Loucy (cell line): ENCODE measurements at regions not wholly inside any gene's neighbourhood (a gene's known extent, or its start where the extent isn't known, plus 50 kb on each side); places are given as distances from the start of the nearest gene placed in this dataset.

Experiments used
- H2AFZ ChIP-seq: fragments of 200-600 bp; sonication (generic); 2 replicates; pipeline ENCODE4 v1.6.0; 2016; ENCODE audit warnings: antibody characterized with exemption, mild to moderate bottlenecking, low read length, moderate library complexity
- H3F3A ChIP-seq: fragments of 200-600 bp; 2 replicates; pipeline ENCODE4 v1.6.0; 2016; ENCODE audit warnings: antibody characterized with exemption, low read depth, mild to moderate bottlenecking
- H3K27me3 ChIP-seq: fragments of 200-600 bp; sonication (generic); 2 replicates; pipeline ENCODE4 v1.6.1; 2014; ENCODE audit warnings: low read length, mild to moderate bottlenecking; ENCODE audit not compliant: insufficient read depth, poor library complexity, severe bottlenecking
- H3K36me3 ChIP-seq: fragments of 200-600 bp; sonication (generic); 2 replicates; pipeline ENCODE4 v1.6.1; 2016; ENCODE audit warnings: low read length; ENCODE audit not compliant: insufficient read depth
- H3K4me1 ChIP-seq: fragments of 200-600 bp; sonication (generic); 2 replicates; pipeline ENCODE4 v1.5.1; 2014; ENCODE audit warnings: low read length, mild to moderate bottlenecking; ENCODE audit not compliant: insufficient read depth, poor library complexity, severe bottlenecking
- H3K4me2 ChIP-seq: fragments of 200-600 bp; sonication (generic); 2 replicates; pipeline ENCODE4 v1.6.0; 2014; ENCODE audit warnings: antibody characterized with exemption, low read length, low read depth, mild to moderate bottlenecking; ENCODE audit not compliant: poor library complexity, severe bottlenecking
- H3K4me3 ChIP-seq: fragments of 200-600 bp; sonication (generic); 2 replicates; pipeline ENCODE4 v1.5.1; 2014; ENCODE audit warnings: low read length, mild to moderate bottlenecking, mixed read lengths; ENCODE audit not compliant: poor library complexity, severe bottlenecking
- H3K79me2 ChIP-seq: fragments of 200-600 bp; sonication (generic); 2 replicates; pipeline ENCODE4 v1.6.1; 2014; ENCODE audit warnings: low read length; ENCODE audit not compliant: insufficient read depth
- H3K9ac ChIP-seq: fragments of 200-600 bp; sonication (generic); 2 replicates; pipeline ENCODE4 v1.6.0; 2014; ENCODE audit warnings: mild to moderate bottlenecking, low read depth, low read length, moderate library complexity; ENCODE audit not compliant: poor library complexity, severe bottlenecking
- H3K9me2 ChIP-seq: fragments of 200-600 bp; sonication (generic); replicated peaks from 2 replicates; pipeline ENCODE4 v1.6.1; 2016; ENCODE audit warnings: low read depth, low read length, mixed read lengths
- H3K9me3 ChIP-seq: fragments of 200-600 bp; sonication (generic); 2 replicates; pipeline ENCODE4 v1.6.1; 2014; ENCODE audit warnings: mild to moderate bottlenecking, antibody characterized with exemption, low read length, low read depth; ENCODE audit not compliant: insufficient read depth
- H4K20me1 ChIP-seq: fragments of 200-600 bp; sonication (generic); 2 replicates; pipeline ENCODE4 v1.6.0; 2014; ENCODE audit warnings: antibody characterized with exemption, low read length, mild to moderate bottlenecking; ENCODE audit not compliant: insufficient read depth, poor library complexity, severe bottlenecking
- EZH2phosphoT487 ChIP-seq: fragments of 200-600 bp; IDR thresholded peaks from 2 replicates; pipeline ENCODE4 v1.6.1; 2018; ENCODE audit warnings: antibody characterized with exemption, mild to moderate bottlenecking, moderate library complexity, borderline replicate concordance
- TF ChIP-seq, protein P1 (sequence below): fragments of 200-600 bp; sonication (generic); conservative IDR thresholded peaks from 2 replicates; pipeline ENCODE4 v1.5.1; 2014; ENCODE audit warnings: mild to moderate bottlenecking, antibody characterized with exemption, low read length

DNA sequence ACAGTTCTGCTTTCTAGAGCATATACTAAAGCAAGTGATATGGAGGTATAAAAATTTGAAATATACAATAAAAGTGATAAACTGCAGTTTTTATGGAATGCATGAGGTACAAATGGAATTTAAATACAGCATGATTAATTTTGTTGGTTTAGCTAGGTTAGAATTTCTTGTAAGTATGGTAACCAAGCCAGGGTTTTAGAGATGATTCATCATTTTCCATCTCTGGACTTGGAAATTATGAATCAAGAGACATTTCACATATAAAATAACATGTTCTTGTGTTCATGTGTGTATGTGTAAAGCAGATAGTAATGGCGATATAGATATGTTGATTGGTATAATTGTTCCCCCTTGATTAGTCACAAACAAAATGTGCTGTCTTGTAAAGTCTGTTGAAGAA, 1219.8 kb downstream of the CDH8 start:
- no peak overlapping the region for H2AFZ ChIP-seq
- H3K4me2 ChIP-seq, result no peak overlapping the region
- no peaks in the 10 kb centered on the region for H3F3A ChIP-seq
- H3K4me3 ChIP-seq, result no peak overlapping the region
- no peaks in the 10 kb centered on the region for H3K36me3 ChIP-seq
- no peaks in the 10 kb centered on the region for H3K4me1 ChIP-seq
- H3K9ac ChIP-seq, result no peak overlapping the region
- no peaks in the 10 kb centered on the region for H3K79me2 ChIP-seq
- H3K27me3 ChIP-seq, result no peaks in the 10 kb centered on the region
- TF ChIP-seq, protein P1, sequence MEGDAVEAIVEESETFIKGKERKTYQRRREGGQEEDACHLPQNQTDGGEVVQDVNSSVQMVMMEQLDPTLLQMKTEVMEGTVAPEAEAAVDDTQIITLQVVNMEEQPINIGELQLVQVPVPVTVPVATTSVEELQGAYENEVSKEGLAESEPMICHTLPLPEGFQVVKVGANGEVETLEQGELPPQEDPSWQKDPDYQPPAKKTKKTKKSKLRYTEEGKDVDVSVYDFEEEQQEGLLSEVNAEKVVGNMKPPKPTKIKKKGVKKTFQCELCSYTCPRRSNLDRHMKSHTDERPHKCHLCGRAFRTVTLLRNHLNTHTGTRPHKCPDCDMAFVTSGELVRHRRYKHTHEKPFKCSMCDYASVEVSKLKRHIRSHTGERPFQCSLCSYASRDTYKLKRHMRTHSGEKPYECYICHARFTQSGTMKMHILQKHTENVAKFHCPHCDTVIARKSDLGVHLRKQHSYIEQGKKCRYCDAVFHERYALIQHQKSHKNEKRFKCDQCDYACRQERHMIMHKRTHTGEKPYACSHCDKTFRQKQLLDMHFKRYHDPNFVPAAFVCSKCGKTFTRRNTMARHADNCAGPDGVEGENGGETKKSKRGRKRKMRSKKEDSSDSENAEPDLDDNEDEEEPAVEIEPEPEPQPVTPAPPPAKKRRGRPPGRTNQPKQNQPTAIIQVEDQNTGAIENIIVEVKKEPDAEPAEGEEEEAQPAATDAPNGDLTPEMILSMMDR, result no peak
- no peak for TF ChIP-seq EZH2phosphoT487
- no peaks in the 10 kb centered on the region for H3K9me2 ChIP-seq
- no peaks in the 10 kb centered on the region for H4K20me1 ChIP-seq
- no peaks in the 10 kb centered on the region; the same call in 1 of the 2 replicates for H3K9me3 ChIP-seq

DNA sequence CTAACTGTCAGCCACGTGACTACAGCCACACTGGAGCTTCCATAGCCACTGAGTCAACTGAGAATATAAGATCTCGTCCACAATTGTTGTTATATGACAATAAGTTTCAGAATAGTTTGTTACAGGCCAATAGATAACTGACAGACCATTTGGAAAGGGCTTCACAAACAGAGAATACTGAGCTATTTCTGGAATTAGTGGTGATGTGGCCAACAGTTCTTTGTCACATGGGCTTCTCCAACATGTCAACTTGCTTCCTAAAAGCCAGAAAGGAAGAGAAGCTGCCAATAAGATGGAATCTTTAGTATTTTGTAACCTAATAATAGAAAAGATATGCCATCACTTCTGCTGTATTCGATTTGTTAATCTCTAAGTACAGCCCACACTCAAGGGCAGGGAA, 1220.4 kb downstream of the CDH8 start:
- H3K9me2 ChIP-seq, result no peaks in the 10 kb centered on the region
- H3K9ac ChIP-seq, result no peak overlapping the region
- no peaks in the 10 kb centered on the region; the same call in 1 of the 2 replicates for H3K9me3 ChIP-seq
- H4K20me1 ChIP-seq, result no peaks in the 10 kb centered on the region
- H3K4me3 ChIP-seq, result no peak overlapping the region
- no peak overlapping the region for H2AFZ ChIP-seq
- H3F3A ChIP-seq, result no peaks in the 10 kb centered on the region
- no peaks in the 10 kb centered on the region for H3K4me1 ChIP-seq
- H3K27me3 ChIP-seq, result no peaks in the 10 kb centered on the region
- H3K79me2 ChIP-seq, result no peaks in the 10 kb centered on the region
- no peak overlapping the region for H3K4me2 ChIP-seq
- TF ChIP-seq, protein P1, result no peak
- no peak for TF ChIP-seq EZH2phosphoT487
- no peaks in the 10 kb centered on the region for H3K36me3 ChIP-seq

DNA sequence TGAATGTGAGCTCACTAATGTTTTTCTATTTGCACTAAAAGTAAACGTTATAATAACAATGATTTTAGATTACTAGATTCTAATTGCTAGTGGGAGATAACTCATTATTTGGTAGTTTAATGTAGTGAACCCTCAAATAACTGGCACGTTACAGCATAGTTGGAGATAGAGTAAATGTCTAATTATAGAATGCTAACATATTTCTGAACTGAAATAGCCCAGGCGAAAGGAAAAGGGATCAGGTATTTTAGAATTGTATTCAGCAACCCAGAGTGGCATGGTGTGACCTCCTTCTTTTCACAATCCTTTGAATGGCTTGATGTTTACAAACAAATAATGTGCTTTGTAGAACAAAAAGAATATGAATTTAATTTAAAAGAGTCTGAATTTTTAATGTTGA, 1221.2 kb downstream of the CDH8 start:
- TF ChIP-seq, protein P1, result no peak
- no peak for TF ChIP-seq EZH2phosphoT487
- Histone ChIP-seq H3K36me3 (no peaks in the 10 kb centered on the region), H3K9me3 (no peaks in the 10 kb centered on the region; the same call in 1 of the 2 replicates), H3K4me1 (no peaks in the 10 kb centered on the region), H3K9ac (no peak overlapping the region), H3K4me2 (no peak overlapping the region), H3K79me2 (no peaks in the 10 kb centered on the region), H3K9me2 (no peaks in the 10 kb centered on the region), H4K20me1 (no peaks in the 10 kb centered on the region), H3K4me3 (no peak overlapping the region), H3F3A (no peaks in the 10 kb centered on the region), H2AFZ (no peak overlapping the region), H3K27me3 (no peaks in the 10 kb centered on the region)
